Hepatocyte (in vitro differentiated cells): ENCODE measurements at regions not wholly inside any gene's neighbourhood (a gene's known extent, or its start where the extent isn't known, plus 50 kb on each side); places are given as distances from the start of the nearest gene placed in this dataset.

ENCODE experiments used
- DNase-seq: peaks from one replicate; pipeline ENCODE4 v3.0.0-alpha.2; 2016; ENCODE audit warnings: low spot score
- H2AFZ ChIP-seq: fragments of 200-600 bp; sonication (generic); 2 replicates; pipeline ENCODE4 v1.6.0; 2016; ENCODE audit warnings: antibody characterized with exemption, mild to moderate bottlenecking
- H3K27ac ChIP-seq: fragments of 200-600 bp; sonication (generic); 2 replicates; pipeline ENCODE4 v1.5.1; 2016; ENCODE audit warnings: mild to moderate bottlenecking
- H3K27me3 ChIP-seq: fragments of 200-600 bp; sonication (generic); 2 replicates; pipeline ENCODE4 v1.6.1; 2016
- H3K36me3 ChIP-seq: fragments of 200-600 bp; sonication (generic); replicated peaks from 2 replicates; pipeline ENCODE4 v1.5.1; 2016; ENCODE audit warnings: low read depth; ENCODE audit not compliant: insufficient read depth
- H3K4me1 ChIP-seq: fragments of 200-600 bp; sonication (generic); 2 replicates; pipeline ENCODE4 v1.5.1; 2016; ENCODE audit warnings: mild to moderate bottlenecking, moderate library complexity; ENCODE audit not compliant: insufficient read depth
- H3K4me2 ChIP-seq: fragments of 200-600 bp; sonication (generic); 2 replicates; pipeline ENCODE4 v1.6.0; 2016
- H3K4me3 ChIP-seq: fragments of 200-600 bp; sonication (generic); 2 replicates; pipeline ENCODE4 v1.5.1; 2016; ENCODE audit warnings: mild to moderate bottlenecking
- H3K79me2 ChIP-seq: fragments of 200-600 bp; sonication (generic); 2 replicates; pipeline ENCODE4 v1.6.0; 2017; ENCODE audit warnings: mild to moderate bottlenecking
- H3K9me2 ChIP-seq: fragments of 200-600 bp; sonication (generic); replicated peaks from 2 replicates; pipeline ENCODE4 v1.6.0; 2017; ENCODE audit warnings: mild to moderate bottlenecking; ENCODE audit not compliant: insufficient read depth
- H3K9me3 ChIP-seq: fragments of 200-600 bp; sonication (generic); 2 replicates; pipeline ENCODE4 v1.5.1; 2016; ENCODE audit warnings: low read depth, mild to moderate bottlenecking
- H4K20me1 ChIP-seq: fragments of 200-600 bp; sonication (generic); 2 replicates; pipeline ENCODE4 v1.6.0; 2016; ENCODE audit warnings: mild to moderate bottlenecking; ENCODE audit not compliant: insufficient read depth, poor library complexity, severe bottlenecking
- CTCF ChIP-seq: fragments of 200-600 bp; sonication (generic); IDR thresholded peaks from 2 replicates; pipeline ENCODE4 v1.5.1; 2016; ENCODE audit warnings: antibody characterized with exemption, mild to moderate bottlenecking; ENCODE audit not compliant: poor library complexity
- EZH2 ChIP-seq: fragments of 200-600 bp; sonication (generic); IDR thresholded peaks from 2 replicates; pipeline ENCODE4 v1.6.1; 2016; ENCODE audit warnings: antibody characterized with exemption, mild to moderate bottlenecking, borderline replicate concordance
- EZH2phosphoT487 ChIP-seq: fragments of 200-600 bp; sonication (generic); IDR thresholded peaks from one replicate; pipeline ENCODE4 v1.6.1; 2018; ENCODE audit warnings: antibody characterized with exemption, mild to moderate bottlenecking, low read depth, moderate library complexity; ENCODE audit not compliant: unreplicated experiment, severe bottlenecking
- WGBS: methylation state at CpG from one replicate; pipeline ENCODE4 v1.1.6; 2016; ENCODE audit warnings: low lambda C conversion rate; ENCODE audit errors: missing lambda C conversion rate; 5-methylcytosine and 5-hydroxymethylcytosine counted together

- H3K4me1 ChIP-seq, result peaks cover 20% of the 10 kb centered on the region
- no peaks in the 10 kb centered on the region for H3K27me3 ChIP-seq
- 48% methylated on average over 3 of the region's 3 CpGs for WGBS
- no peaks in the 10 kb centered on the region for H3K9me3 ChIP-seq
- no peak overlapping the region for H3K4me3 ChIP-seq
- no peak for DNase-seq
- no peaks in the 10 kb centered on the region for H3K36me3 ChIP-seq
- H4K20me1 ChIP-seq, result no peaks in the 10 kb centered on the region
- TF ChIP-seq EZH2 (no peak), CTCF (no peak), EZH2phosphoT487 (no peak)
- H3K27ac ChIP-seq, result no peak overlapping the region
- H3K9me2 ChIP-seq, result no peaks in the 10 kb centered on the region
- no peak overlapping the region for H2AFZ ChIP-seq
- no peaks in the 10 kb centered on the region for H3K79me2 ChIP-seq
- peak overlapping the region; percentile 5 for H3K4me2 ChIP-seq
Observed at GRCh38 chr6:22003287-22003686, 293.5 kb downstream of the PRL start.

GRCh38 chr6:22006795-22007194 lies 290.0 kb downstream of the PRL start:
- peak overlapping the region; percentile 15 for H3K27ac ChIP-seq
- H3K9me2 ChIP-seq, result no peaks in the 10 kb centered on the region
- H2AFZ ChIP-seq, result no peak overlapping the region
- 92% methylated on average over 3 of the region's 3 CpGs for WGBS
- peak overlapping the region; percentile 10 for H3K4me2 ChIP-seq
- DNase-seq, result no peak
- H3K9me3 ChIP-seq, result no peaks in the 10 kb centered on the region
- H3K36me3 ChIP-seq, result no peaks in the 10 kb centered on the region
- peaks cover 8% of the 10 kb centered on the region for H3K4me1 ChIP-seq
- H4K20me1 ChIP-seq, result no peaks in the 10 kb centered on the region
- H3K4me3 ChIP-seq, result no peak overlapping the region
- H3K79me2 ChIP-seq, result no peaks in the 10 kb centered on the region
- H3K27me3 ChIP-seq, result no peaks in the 10 kb centered on the region
- TF ChIP-seq EZH2phosphoT487 (no peak), CTCF (no peak), EZH2 (no peak)

GRCh38 chr6:22007469-22007868 lies 289.4 kb downstream of the PRL start:
- Histone ChIP-seq H4K20me1 (no peaks in the 10 kb centered on the region), H3K79me2 (no peaks in the 10 kb centered on the region), H3K4me3 (no peak overlapping the region), H3K4me2 (peak overlapping the region; percentile 10), H3K4me1 (peaks cover 8% of the 10 kb centered on the region), H2AFZ (no peak overlapping the region), H3K9me2 (no peaks in the 10 kb centered on the region), H3K9me3 (no peaks in the 10 kb centered on the region), H3K27me3 (no peaks in the 10 kb centered on the region), H3K27ac (peak overlapping the region; percentile 20), H3K36me3 (no peaks in the 10 kb centered on the region)
- no peak for DNase-seq
- 66% methylated on average over 3 of the region's 3 CpGs for WGBS
- TF ChIP-seq EZH2 (no peak), EZH2phosphoT487 (no peak), CTCF (no peak)

- WGBS, result 81% methylated on average over 3 of the region's 3 CpGs
- Histone ChIP-seq H2AFZ (no peak overlapping the region), H3K36me3 (no peaks in the 10 kb centered on the region), H3K4me2 (no peak overlapping the region), H3K9me3 (no peaks in the 10 kb centered on the region), H4K20me1 (no peaks in the 10 kb centered on the region), H3K4me1 (peaks cover 5% of the 10 kb centered on the region), H3K9me2 (no peaks in the 10 kb centered on the region), H3K79me2 (no peaks in the 10 kb centered on the region), H3K27ac (no peak overlapping the region), H3K4me3 (no peak overlapping the region), H3K27me3 (no peaks in the 10 kb centered on the region)
- DNase-seq, result no peak
- TF ChIP-seq CTCF, result no peak
- no peak for TF ChIP-seq EZH2phosphoT487
- no peak for TF ChIP-seq EZH2
Observed at GRCh38 chr6:22008248-22008836, 288.5 kb downstream of the PRL start.
